ENCODE measurements at regions not wholly inside any gene's neighbourhood (a gene's known extent, or its start where the extent isn't known, plus 50 kb on each side); places are given as distances from the start of the nearest gene placed in this dataset.

DNA sequence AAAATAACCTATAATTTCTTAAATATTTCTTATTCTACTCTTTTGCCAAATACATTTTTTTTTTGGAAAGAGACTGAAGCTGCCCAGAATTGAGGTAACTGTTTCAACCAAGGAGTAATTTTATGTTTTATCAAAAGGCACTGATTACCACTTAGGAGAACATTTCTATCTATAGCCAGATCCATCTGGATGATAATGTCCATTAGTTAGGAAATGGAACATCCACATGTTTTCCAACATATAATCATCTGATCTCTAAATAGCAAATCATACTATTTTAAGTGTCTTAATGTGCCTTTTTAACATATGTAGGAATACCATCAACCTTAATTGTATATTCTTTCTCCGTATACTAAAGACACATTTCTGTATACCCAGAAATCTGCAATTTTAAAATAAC, 1068.9 kb downstream of the NXPH1 start:
- no peaks in the 10 kb centered on the region for H3K4me1 Mint-ChIP-seq

DNA sequence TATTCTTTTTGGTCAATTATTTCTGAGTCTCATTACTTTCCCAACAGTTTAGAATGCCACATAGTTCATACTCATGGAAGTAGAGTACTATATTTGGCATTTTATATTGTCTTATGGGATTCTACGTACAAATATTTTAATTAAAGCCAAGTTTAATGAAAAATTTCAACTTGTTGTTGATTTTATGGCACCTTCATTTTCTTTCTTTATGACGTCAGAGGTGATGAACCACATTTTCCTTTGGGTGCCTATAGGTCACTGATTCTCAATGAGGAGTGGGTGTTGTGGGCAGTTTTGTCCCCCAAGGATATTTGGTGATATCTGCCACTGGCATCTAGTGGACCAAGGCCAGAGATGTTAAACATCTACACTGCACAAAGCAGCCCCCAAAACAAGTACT, 1071.3 kb downstream of the NXPH1 start:
- DNase-seq (ENCODE audit: low spot score) (no peak), ATAC-seq (no peak)
- TF ChIP-seq TEAD4 (CRISPR knock-in tag; IDR thresholded peaks at IDR 0.05) (no peak), ZNF416 (CRISPR knock-in tag; IDR thresholded peaks at IDR 0.05) (no peak), NR2C2 (CRISPR knock-in tag; IDR thresholded peaks at IDR 0.05) (no peak)
- TF ChIP-seq, protein P1, sequence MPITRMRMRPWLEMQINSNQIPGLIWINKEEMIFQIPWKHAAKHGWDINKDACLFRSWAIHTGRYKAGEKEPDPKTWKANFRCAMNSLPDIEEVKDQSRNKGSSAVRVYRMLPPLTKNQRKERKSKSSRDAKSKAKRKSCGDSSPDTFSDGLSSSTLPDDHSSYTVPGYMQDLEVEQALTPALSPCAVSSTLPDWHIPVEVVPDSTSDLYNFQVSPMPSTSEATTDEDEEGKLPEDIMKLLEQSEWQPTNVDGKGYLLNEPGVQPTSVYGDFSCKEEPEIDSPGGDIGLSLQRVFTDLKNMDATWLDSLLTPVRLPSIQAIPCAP (CRISPR knock-in tag; IDR thresholded peaks at IDR 0.05), result no peak
- H3K4me3 Mint-ChIP-seq, result no peak overlapping the region
- no peaks in the 10 kb centered on the region for H3K9me3 Mint-ChIP-seq
- H3K4me1 Mint-ChIP-seq, result no peaks in the 10 kb centered on the region
- H3K36me3 Mint-ChIP-seq, result no peaks in the 10 kb centered on the region
- H3K27me3 Mint-ChIP-seq (ENCODE audit: low read depth), result no peaks in the 10 kb centered on the region
- ChIA-PET POLR2A (no interaction called here), CTCF (no interaction called here)
- H3K27ac Mint-ChIP-seq, result no peak overlapping the region

More for the DNA sequence above, 1068.9 kb downstream of the NXPH1 start:
- ATAC-seq (no peak), DNase-seq (ENCODE audit: low spot score) (no peak)
- CTCF ChIA-PET, result no interaction called here
- Mint-ChIP-seq H3K9me3 (no peaks in the 10 kb centered on the region), H3K27ac (no peak overlapping the region), H3K36me3 (no peaks in the 10 kb centered on the region), H3K4me3 (no peak overlapping the region), H3K27me3 (ENCODE audit: low read depth) (no peaks in the 10 kb centered on the region)
- POLR2A ChIA-PET, result no interaction called here
- TF ChIP-seq ZBTB21 (CRISPR knock-in tag; IDR thresholded peaks at IDR 0.05; ENCODE audit: borderline replicate concordance), result no peak
- TF ChIP-seq, protein P2, sequence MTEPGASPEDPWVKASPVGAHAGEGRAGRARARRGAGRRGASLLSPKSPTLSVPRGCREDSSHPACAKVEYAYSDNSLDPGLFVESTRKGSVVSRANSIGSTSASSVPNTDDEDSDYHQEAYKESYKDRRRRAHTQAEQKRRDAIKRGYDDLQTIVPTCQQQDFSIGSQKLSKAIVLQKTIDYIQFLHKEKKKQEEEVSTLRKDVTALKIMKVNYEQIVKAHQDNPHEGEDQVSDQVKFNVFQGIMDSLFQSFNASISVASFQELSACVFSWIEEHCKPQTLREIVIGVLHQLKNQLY (CRISPR knock-in tag; IDR thresholded peaks at IDR 0.05), result no peak
- TF ChIP-seq ZNF263 (CRISPR knock-in tag; IDR thresholded peaks at IDR 0.05; ENCODE audit: low read depth), result no peak
- no peak for TF ChIP-seq ZNF121 (CRISPR knock-in tag; IDR thresholded peaks at IDR 0.05)
- no peak for TF ChIP-seq ESRRA (CRISPR knock-in tag; IDR thresholded peaks at IDR 0.05; ENCODE audit: borderline replicate concordance)
- no peak for TF ChIP-seq RELA (CRISPR knock-in tag; IDR thresholded peaks at IDR 0.05; ENCODE audit: borderline replicate concordance)
- TF ChIP-seq, protein P3, sequence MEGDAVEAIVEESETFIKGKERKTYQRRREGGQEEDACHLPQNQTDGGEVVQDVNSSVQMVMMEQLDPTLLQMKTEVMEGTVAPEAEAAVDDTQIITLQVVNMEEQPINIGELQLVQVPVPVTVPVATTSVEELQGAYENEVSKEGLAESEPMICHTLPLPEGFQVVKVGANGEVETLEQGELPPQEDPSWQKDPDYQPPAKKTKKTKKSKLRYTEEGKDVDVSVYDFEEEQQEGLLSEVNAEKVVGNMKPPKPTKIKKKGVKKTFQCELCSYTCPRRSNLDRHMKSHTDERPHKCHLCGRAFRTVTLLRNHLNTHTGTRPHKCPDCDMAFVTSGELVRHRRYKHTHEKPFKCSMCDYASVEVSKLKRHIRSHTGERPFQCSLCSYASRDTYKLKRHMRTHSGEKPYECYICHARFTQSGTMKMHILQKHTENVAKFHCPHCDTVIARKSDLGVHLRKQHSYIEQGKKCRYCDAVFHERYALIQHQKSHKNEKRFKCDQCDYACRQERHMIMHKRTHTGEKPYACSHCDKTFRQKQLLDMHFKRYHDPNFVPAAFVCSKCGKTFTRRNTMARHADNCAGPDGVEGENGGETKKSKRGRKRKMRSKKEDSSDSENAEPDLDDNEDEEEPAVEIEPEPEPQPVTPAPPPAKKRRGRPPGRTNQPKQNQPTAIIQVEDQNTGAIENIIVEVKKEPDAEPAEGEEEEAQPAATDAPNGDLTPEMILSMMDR (IDR thresholded peaks at IDR 0.05), result no peak
- no peak for TF ChIP-seq NFATC4 (CRISPR knock-in tag; IDR thresholded peaks at IDR 0.05)
- TF ChIP-seq SP1 (CRISPR knock-in tag; conservative IDR thresholded peaks at IDR 0.05), result no peak
- no peak for TF ChIP-seq NR3C1 (CRISPR knock-in tag; conservative IDR thresholded peaks at IDR 0.05; ENCODE audit: low read depth)
- TF ChIP-seq, protein P4, sequence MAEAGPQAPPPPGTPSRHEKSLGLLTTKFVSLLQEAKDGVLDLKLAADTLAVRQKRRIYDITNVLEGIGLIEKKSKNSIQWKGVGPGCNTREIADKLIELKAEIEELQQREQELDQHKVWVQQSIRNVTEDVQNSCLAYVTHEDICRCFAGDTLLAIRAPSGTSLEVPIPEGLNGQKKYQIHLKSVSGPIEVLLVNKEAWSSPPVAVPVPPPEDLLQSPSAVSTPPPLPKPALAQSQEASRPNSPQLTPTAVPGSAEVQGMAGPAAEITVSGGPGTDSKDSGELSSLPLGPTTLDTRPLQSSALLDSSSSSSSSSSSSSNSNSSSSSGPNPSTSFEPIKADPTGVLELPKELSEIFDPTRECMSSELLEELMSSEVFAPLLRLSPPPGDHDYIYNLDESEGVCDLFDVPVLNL (CRISPR knock-in tag; IDR thresholded peaks at IDR 0.05; ENCODE audit: borderline replicate concordance, low read depth), result no peak
- no peak for TF ChIP-seq SOX15 (CRISPR knock-in tag; IDR thresholded peaks at IDR 0.05)

DNA sequence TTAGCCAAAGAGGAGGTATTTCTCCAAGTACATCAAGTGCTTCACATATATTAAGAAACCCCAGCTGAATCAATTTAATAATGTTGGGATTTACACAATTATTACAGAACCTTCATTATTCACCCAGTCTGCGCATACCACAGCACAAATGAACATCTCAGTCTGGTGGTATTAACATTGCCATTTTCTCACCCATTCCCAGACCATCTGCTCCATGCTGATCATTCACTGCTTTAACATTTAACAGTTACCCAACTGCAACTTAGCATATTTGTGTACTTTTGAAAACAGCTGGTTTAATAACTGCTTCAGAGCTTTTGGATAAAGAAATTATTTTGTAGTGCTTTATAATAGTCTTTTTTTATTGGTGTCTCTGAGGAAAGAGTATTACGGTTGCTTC, 1072.1 kb downstream of the NXPH1 start:
- no peak overlapping the region for H3K27ac Mint-ChIP-seq
- H3K4me3 Mint-ChIP-seq, result no peak overlapping the region
- ChIA-PET POLR2A (no interaction called here), CTCF (no interaction called here)
- H3K27me3 Mint-ChIP-seq (ENCODE audit: low read depth), result no peaks in the 10 kb centered on the region
- no peak for DNase-seq (ENCODE audit: low spot score)
- H3K36me3 Mint-ChIP-seq, result no peaks in the 10 kb centered on the region
- no peak for ATAC-seq
- no peaks in the 10 kb centered on the region for H3K4me1 Mint-ChIP-seq
- no peaks in the 10 kb centered on the region for H3K9me3 Mint-ChIP-seq
- no peak for TF ChIP-seq HMGA2 (CRISPR knock-in tag; IDR thresholded peaks at IDR 0.05)
- TF ChIP-seq, protein P5, sequence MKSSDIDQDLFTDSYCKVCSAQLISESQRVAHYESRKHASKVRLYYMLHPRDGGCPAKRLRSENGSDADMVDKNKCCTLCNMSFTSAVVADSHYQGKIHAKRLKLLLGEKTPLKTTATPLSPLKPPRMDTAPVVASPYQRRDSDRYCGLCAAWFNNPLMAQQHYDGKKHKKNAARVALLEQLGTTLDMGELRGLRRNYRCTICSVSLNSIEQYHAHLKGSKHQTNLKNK (CRISPR knock-in tag; IDR thresholded peaks at IDR 0.05), result no peak
- TF ChIP-seq, protein P6, sequence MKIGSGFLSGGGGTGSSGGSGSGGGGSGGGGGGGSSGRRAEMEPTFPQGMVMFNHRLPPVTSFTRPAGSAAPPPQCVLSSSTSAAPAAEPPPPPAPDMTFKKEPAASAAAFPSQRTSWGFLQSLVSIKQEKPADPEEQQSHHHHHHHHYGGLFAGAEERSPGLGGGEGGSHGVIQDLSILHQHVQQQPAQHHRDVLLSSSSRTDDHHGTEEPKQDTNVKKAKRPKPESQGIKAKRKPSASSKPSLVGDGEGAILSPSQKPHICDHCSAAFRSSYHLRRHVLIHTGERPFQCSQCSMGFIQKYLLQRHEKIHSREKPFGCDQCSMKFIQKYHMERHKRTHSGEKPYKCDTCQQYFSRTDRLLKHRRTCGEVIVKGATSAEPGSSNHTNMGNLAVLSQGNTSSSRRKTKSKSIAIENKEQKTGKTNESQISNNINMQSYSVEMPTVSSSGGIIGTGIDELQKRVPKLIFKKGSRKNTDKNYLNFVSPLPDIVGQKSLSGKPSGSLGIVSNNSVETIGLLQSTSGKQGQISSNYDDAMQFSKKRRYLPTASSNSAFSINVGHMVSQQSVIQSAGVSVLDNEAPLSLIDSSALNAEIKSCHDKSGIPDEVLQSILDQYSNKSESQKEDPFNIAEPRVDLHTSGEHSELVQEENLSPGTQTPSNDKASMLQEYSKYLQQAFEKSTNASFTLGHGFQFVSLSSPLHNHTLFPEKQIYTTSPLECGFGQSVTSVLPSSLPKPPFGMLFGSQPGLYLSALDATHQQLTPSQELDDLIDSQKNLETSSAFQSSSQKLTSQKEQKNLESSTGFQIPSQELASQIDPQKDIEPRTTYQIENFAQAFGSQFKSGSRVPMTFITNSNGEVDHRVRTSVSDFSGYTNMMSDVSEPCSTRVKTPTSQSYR (CRISPR knock-in tag; IDR thresholded peaks at IDR 0.05), result no peak
- TF ChIP-seq CREM (CRISPR knock-in tag; IDR thresholded peaks at IDR 0.05), result no peak
- TF ChIP-seq, protein P7, sequence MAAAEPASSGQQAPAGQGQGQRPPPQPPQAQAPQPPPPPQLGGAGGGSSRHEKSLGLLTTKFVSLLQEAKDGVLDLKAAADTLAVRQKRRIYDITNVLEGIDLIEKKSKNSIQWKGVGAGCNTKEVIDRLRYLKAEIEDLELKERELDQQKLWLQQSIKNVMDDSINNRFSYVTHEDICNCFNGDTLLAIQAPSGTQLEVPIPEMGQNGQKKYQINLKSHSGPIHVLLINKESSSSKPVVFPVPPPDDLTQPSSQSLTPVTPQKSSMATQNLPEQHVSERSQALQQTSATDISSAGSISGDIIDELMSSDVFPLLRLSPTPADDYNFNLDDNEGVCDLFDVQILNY (CRISPR knock-in tag; IDR thresholded peaks at IDR 0.05), result no peak
- TF ChIP-seq JUN (CRISPR knock-in tag; IDR thresholded peaks at IDR 0.05), result no peak
- TF ChIP-seq, protein P8, sequence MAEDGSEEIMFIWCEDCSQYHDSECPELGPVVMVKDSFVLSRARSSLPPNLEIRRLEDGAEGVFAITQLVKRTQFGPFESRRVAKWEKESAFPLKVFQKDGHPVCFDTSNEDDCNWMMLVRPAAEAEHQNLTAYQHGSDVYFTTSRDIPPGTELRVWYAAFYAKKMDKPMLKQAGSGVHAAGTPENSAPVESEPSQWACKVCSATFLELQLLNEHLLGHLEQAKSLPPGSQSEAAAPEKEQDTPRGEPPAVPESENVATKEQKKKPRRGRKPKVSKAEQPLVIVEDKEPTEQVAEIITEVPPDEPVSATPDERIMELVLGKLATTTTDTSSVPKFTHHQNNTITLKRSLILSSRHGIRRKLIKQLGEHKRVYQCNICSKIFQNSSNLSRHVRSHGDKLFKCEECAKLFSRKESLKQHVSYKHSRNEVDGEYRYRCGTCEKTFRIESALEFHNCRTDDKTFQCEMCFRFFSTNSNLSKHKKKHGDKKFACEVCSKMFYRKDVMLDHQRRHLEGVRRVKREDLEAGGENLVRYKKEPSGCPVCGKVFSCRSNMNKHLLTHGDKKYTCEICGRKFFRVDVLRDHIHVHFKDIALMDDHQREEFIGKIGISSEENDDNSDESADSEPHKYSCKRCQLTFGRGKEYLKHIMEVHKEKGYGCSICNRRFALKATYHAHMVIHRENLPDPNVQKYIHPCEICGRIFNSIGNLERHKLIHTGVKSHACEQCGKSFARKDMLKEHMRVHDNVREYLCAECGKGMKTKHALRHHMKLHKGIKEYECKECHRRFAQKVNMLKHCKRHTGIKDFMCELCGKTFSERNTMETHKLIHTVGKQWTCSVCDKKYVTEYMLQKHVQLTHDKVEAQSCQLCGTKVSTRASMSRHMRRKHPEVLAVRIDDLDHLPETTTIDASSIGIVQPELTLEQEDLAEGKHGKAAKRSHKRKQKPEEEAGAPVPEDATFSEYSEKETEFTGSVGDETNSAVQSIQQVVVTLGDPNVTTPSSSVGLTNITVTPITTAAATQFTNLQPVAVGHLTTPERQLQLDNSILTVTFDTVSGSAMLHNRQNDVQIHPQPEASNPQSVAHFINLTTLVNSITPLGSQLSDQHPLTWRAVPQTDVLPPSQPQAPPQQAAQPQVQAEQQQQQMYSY (CRISPR knock-in tag; IDR thresholded peaks at IDR 0.05), result no peak

Data from WTC11 (cell line).